ENCODE measurements at regions not wholly inside any gene's neighbourhood (a gene's known extent, or its start where the extent isn't known, plus 50 kb on each side); places are given as distances from the start of the nearest gene placed in this dataset.
"Not testable (repeated sequence)": the region's sequence is repeated elsewhere in the genome, so short reads cannot be mapped to it uniquely, and the experiment has no call there.

GRCh38 chr17:36851250-36851649 is 86.0 kb upstream of the LHX1 start:
- H3K4me2 ChIP-seq (ENCODE audit: insufficient read depth, low read length), result no peak overlapping the region
- DNase-seq, result no peak
- no peak overlapping the region for H2AFZ ChIP-seq (ENCODE audit: low read depth, low read length)

GRCh38 chr17:36852478-36852877 is 84.8 kb upstream of the LHX1 start:
- not testable (repeated sequence) for DNase-seq; H3K4me1 ChIP-seq (ENCODE audit: insufficient read depth, low read length); H3K9me3 ChIP-seq (ENCODE audit: insufficient read depth, low read length, severe bottlenecking); H3K4me3 ChIP-seq (ENCODE audit: low read depth in 1 of 2, low read length in 2 of 2); H3K27ac ChIP-seq (ENCODE audit: low read length); H3K27me3 ChIP-seq (ENCODE audit: insufficient read depth, low read length, poor library complexity); H3K9ac ChIP-seq (ENCODE audit: low read depth, low read length); H4K20me1 ChIP-seq (ENCODE audit: insufficient read depth, low read length); H3K36me3 ChIP-seq (ENCODE audit: insufficient read depth, low read length); H2AFZ ChIP-seq (ENCODE audit: low read depth, low read length); H3K4me2 ChIP-seq (ENCODE audit: insufficient read depth, low read length); H3K79me2 ChIP-seq (ENCODE audit: insufficient read depth, low read length); ATAC-seq (ENCODE audit: insufficient read depth, low read depth)

More at GRCh38 chr17:36851250-36851649, 86.0 kb upstream of the LHX1 start:
- Histone ChIP-seq H3K9me3 (ENCODE audit: insufficient read depth, low read length, severe bottlenecking) (no peaks in the 10 kb centered on the region), H4K20me1 (ENCODE audit: insufficient read depth, low read length) (0 out of 2 replicates have a peak, but pooled peaks cover 3% of the 10 kb centered on the region), H3K36me3 (ENCODE audit: insufficient read depth, low read length) (no peaks in the 10 kb centered on the region), H3K9ac (ENCODE audit: low read depth, low read length) (no peak overlapping the region), H3K27me3 (ENCODE audit: insufficient read depth, low read length, poor library complexity) (peaks cover 14% of the 10 kb centered on the region), H3K79me2 (ENCODE audit: insufficient read depth, low read length) (no peaks in the 10 kb centered on the region), H3K27ac (ENCODE audit: low read length) (no peak overlapping the region), H3K4me3 (ENCODE audit: low read depth in 1 of 2, low read length in 2 of 2) (no peak overlapping the region), H3K4me1 (ENCODE audit: insufficient read depth, low read length) (no peaks in the 10 kb centered on the region)
- ATAC-seq (ENCODE audit: insufficient read depth, low read depth), result no peak
- TF ChIP-seq CTCF (IDR thresholded peaks at IDR 0.05; ENCODE audit: borderline replicate concordance, extremely low read depth, low read length, poor library complexity, severe bottlenecking) (no peak), EZH2 (IDR thresholded peaks at IDR 0.05; ENCODE audit: borderline replicate concordance, low read depth, low read length, severe bottlenecking) (no peak)

GRCh38 chr17:36854982-36855381 is 82.3 kb upstream of the LHX1 start:
- H3K79me2 ChIP-seq (ENCODE audit: insufficient read depth, low read length), result no peaks in the 10 kb centered on the region
- H2AFZ ChIP-seq (ENCODE audit: low read depth, low read length), result no peak overlapping the region
- ATAC-seq (ENCODE audit: insufficient read depth, low read depth) (no peak), DNase-seq (no peak)
- H3K27me3 ChIP-seq (ENCODE audit: insufficient read depth, low read length, poor library complexity), result peaks cover 9% of the 10 kb centered on the region
- H3K4me1 ChIP-seq (ENCODE audit: insufficient read depth, low read length), result no peaks in the 10 kb centered on the region
- no peak overlapping the region for H3K4me2 ChIP-seq (ENCODE audit: insufficient read depth, low read length)
- H4K20me1 ChIP-seq (ENCODE audit: insufficient read depth, low read length), result 0 out of 2 replicates have a peak, but pooled peaks cover 3% of the 10 kb centered on the region
- no peaks in the 10 kb centered on the region for H3K36me3 ChIP-seq (ENCODE audit: insufficient read depth, low read length)
- no peaks in the 10 kb centered on the region for H3K9me3 ChIP-seq (ENCODE audit: insufficient read depth, low read length, severe bottlenecking)
- H3K27ac ChIP-seq (ENCODE audit: low read length), result no peak overlapping the region
- no peak overlapping the region for H3K4me3 ChIP-seq (ENCODE audit: low read depth in 1 of 2, low read length in 2 of 2)
- H3K9ac ChIP-seq (ENCODE audit: low read depth, low read length), result no peak overlapping the region
- TF ChIP-seq CTCF (IDR thresholded peaks at IDR 0.05; ENCODE audit: borderline replicate concordance, extremely low read depth, low read length, poor library complexity, severe bottlenecking) (no peak), EZH2 (IDR thresholded peaks at IDR 0.05; ENCODE audit: borderline replicate concordance, low read depth, low read length, severe bottlenecking) (no peak)

- no peak overlapping the region for H3K27ac ChIP-seq (ENCODE audit: low read length)
- no peak overlapping the region for H3K4me2 ChIP-seq (ENCODE audit: insufficient read depth, low read length)
- H3K9ac ChIP-seq (ENCODE audit: low read depth, low read length), result no peak overlapping the region
- DNase-seq (no peak), ATAC-seq (ENCODE audit: insufficient read depth, low read depth) (no peak)
- no peaks in the 10 kb centered on the region for H3K4me1 ChIP-seq (ENCODE audit: insufficient read depth, low read length)
- no peaks in the 10 kb centered on the region for H3K36me3 ChIP-seq (ENCODE audit: insufficient read depth, low read length)
- H3K4me3 ChIP-seq (ENCODE audit: low read depth in 1 of 2, low read length in 2 of 2), result no peak overlapping the region
- H4K20me1 ChIP-seq (ENCODE audit: insufficient read depth, low read length), result 0 out of 2 replicates have a peak, but pooled peaks cover 3% of the 10 kb centered on the region
- TF ChIP-seq CTCF (IDR thresholded peaks at IDR 0.05; ENCODE audit: borderline replicate concordance, extremely low read depth, low read length, poor library complexity, severe bottlenecking), result no peak
- TF ChIP-seq EZH2 (IDR thresholded peaks at IDR 0.05; ENCODE audit: borderline replicate concordance, low read depth, low read length, severe bottlenecking), result no peak
- H3K9me3 ChIP-seq (ENCODE audit: insufficient read depth, low read length, severe bottlenecking), result no peaks in the 10 kb centered on the region
- H2AFZ ChIP-seq (ENCODE audit: low read depth, low read length), result no peak overlapping the region
- H3K79me2 ChIP-seq (ENCODE audit: insufficient read depth, low read length), result no peaks in the 10 kb centered on the region
- peaks cover 9% of the 10 kb centered on the region for H3K27me3 ChIP-seq (ENCODE audit: insufficient read depth, low read length, poor library complexity)
These were observed 81.8 kb upstream of the LHX1 start for GRCh38 chr17:36855459-36855858.

Data from DND-41 (cell line).